Progenitor cell of endocrine pancreas (in vitro differentiated cells): ENCODE measurements at regions not wholly inside any gene's neighbourhood (a gene's known extent, or its start where the extent isn't known, plus 50 kb on each side); places are given as distances from the start of the nearest gene placed in this dataset.
"Not testable (repeated sequence)": the region's sequence is repeated elsewhere in the genome, so short reads cannot be mapped to it uniquely, and the experiment has no call there.

Experiments
- DNase-seq: peaks from one replicate; pipeline ENCODE4 v3.0.0; 2021; ENCODE audit warnings: low spot score; ENCODE audit not compliant: unreplicated experiment
- H3K27ac Mint-ChIP-seq: 2 replicates; pipeline ENCODE4 v1.8.0; 2021; ENCODE audit warnings: mild to moderate bottlenecking, moderate library complexity, mixed read lengths
- H3K27me3 Mint-ChIP-seq: 2 replicates; pipeline ENCODE4 v1.8.0; 2021; ENCODE audit warnings: mixed read lengths
- H3K36me3 Mint-ChIP-seq: 2 replicates; pipeline ENCODE4 v1.8.0; 2022; ENCODE audit warnings: mixed read lengths; ENCODE audit not compliant: insufficient read depth
- H3K4me1 Mint-ChIP-seq: 2 replicates; pipeline ENCODE4 v1.8.0; 2021; ENCODE audit warnings: low read depth, mixed read lengths
- H3K4me3 Mint-ChIP-seq: 2 replicates; pipeline ENCODE4 v1.8.0; 2021; ENCODE audit warnings: low read depth, mild to moderate bottlenecking, moderate library complexity, mixed read lengths
- H3K9me3 Mint-ChIP-seq: 2 replicates; pipeline ENCODE4 v1.8.0; 2021; ENCODE audit warnings: low read depth, mixed read lengths
- TF ChIP-seq, protein P1 (sequence below): fragments of 200-600 bp; sonication (generic); IDR thresholded peaks from one replicate; pipeline ENCODE4 v1.5.0; 2021; ENCODE audit warnings: antibody characterized with exemption, mild to moderate bottlenecking; ENCODE audit not compliant: unreplicated experiment

DNA sequence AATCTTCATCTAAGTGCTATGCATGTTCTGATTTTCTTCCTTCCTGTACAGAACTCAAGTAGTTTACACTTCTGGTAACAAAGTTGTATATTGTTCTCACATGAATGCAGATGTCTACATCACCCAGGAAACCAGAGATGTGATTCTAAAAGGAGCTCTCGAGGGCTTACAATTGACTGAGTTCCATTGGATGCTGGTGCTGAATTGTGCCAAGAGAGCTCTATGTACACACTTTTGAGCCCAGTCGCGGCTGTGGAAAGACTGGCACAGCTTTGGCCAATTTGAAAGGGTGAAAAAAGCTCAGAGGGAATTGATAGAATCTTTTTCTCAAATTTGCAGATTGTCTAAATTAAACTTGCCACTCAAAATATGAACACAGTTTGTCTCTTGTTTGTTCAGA is 340.7 kb downstream of the LMBRD1 start:
- Mint-ChIP-seq H3K4me1 (no peaks in the 10 kb centered on the region), H3K27me3 (no peaks in the 10 kb centered on the region), H3K9me3 (peaks cover 3% of the 10 kb centered on the region), H3K4me3 (no peak overlapping the region), H3K36me3 (no peaks in the 10 kb centered on the region), H3K27ac (no peak overlapping the region)
- no peak for DNase-seq
- TF ChIP-seq, protein P1, sequence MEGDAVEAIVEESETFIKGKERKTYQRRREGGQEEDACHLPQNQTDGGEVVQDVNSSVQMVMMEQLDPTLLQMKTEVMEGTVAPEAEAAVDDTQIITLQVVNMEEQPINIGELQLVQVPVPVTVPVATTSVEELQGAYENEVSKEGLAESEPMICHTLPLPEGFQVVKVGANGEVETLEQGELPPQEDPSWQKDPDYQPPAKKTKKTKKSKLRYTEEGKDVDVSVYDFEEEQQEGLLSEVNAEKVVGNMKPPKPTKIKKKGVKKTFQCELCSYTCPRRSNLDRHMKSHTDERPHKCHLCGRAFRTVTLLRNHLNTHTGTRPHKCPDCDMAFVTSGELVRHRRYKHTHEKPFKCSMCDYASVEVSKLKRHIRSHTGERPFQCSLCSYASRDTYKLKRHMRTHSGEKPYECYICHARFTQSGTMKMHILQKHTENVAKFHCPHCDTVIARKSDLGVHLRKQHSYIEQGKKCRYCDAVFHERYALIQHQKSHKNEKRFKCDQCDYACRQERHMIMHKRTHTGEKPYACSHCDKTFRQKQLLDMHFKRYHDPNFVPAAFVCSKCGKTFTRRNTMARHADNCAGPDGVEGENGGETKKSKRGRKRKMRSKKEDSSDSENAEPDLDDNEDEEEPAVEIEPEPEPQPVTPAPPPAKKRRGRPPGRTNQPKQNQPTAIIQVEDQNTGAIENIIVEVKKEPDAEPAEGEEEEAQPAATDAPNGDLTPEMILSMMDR = no peak

DNA sequence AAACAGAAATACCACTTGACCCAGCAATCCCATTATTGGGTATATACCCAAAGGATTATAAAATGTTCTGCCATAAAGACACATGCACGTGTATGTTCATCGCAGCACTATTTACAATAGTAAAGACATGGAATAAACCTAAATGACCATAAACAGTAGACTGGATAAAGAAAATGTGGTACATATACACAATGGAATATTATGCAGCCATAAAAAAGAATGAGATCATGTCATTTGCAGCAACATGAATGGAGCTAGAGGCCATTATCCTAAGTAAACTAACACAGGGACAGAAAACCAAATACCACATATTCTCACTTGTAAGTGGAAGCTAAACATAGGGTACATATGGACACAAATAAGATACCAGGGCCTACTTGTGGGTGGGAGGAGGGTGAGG is 342.2 kb downstream of the LMBRD1 start:
- not testable (repeated sequence) for H3K4me3 Mint-ChIP-seq, DNase-seq, H3K4me1 Mint-ChIP-seq, H3K36me3 Mint-ChIP-seq, H3K27me3 Mint-ChIP-seq, H3K9me3 Mint-ChIP-seq, H3K27ac Mint-ChIP-seq

DNA sequence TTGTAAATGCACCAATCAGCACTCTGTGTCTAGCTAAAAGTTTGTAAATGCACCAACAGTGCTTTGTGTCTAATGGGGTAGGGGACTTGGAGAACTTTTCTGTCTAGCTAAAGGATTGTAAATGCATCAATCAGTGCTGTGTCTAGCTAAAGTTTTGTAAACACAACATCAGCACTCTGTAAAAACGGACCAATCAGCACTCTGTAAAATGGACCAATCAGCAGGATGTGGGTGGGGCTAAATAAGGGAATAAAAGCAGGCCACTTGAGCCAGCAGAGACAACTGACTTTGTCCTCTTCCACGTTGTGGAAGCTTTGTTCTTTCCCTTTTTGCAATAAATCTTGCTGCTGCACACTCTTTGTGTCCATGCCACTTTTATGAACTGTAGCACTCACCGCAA is 346.3 kb downstream of the LMBRD1 start:
- not testable (repeated sequence) for H3K36me3 Mint-ChIP-seq, DNase-seq, H3K27ac Mint-ChIP-seq, H3K4me1 Mint-ChIP-seq, H3K27me3 Mint-ChIP-seq, H3K4me3 Mint-ChIP-seq
- peaks cover 13% of the 10 kb centered on the region for H3K9me3 Mint-ChIP-seq

DNA sequence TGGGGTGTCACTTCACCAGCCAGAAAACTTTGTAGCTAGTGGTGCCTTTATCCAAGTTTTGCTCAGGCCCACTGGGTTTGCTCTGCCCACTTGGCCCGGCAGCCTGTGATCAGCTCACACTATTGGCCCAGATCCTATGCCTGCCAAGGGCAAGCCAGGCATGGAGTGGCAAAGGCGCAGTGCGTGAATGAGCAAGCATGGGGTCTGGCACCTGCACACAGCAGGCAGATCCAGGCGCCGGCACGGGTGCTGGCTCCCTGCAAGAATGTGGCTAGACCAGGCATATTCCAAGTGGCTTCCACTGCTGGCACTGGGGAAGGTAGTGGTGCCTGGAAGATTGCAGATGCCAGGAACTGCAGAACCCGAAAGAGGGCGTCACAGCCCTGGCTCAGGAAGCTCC is 346.9 kb downstream of the LMBRD1 start:
- H3K27me3 Mint-ChIP-seq = no peaks in the 10 kb centered on the region
- TF ChIP-seq, protein P1 = no peak
- H3K9me3 Mint-ChIP-seq = peaks cover 14% of the 10 kb centered on the region

More for the DNA sequence above, 346.9 kb downstream of the LMBRD1 start:
- Mint-ChIP-seq H3K27ac (no peak overlapping the region), H3K36me3 (no peaks in the 10 kb centered on the region), H3K4me3 (no peak overlapping the region), H3K4me1 (no peaks in the 10 kb centered on the region)
- DNase-seq = no peak
